Stimulated activated CD8-positive, alpha-beta memory T cell treated with anti-CD3 and anti-CD28 coated beads, Interleukin-2, amount 100 ng/mL, for 48 hours (primary cell): ENCODE measurements at regions not wholly inside any gene's neighbourhood (a gene's known extent, or its start where the extent isn't known, plus 50 kb on each side); places are given as distances from the start of the nearest gene placed in this dataset.
"Not testable (repeated sequence)": the region's sequence is repeated elsewhere in the genome, so short reads cannot be mapped to it uniquely, and the experiment has no call there.

ENCODE experiments used
- DNase-seq, 2 donors: peaks; one replicate each; pipeline ENCODE4 v3.0.0-alpha.2; 2020; ENCODE audit warnings: low read depth in 2 of 2

GRCh38 chr16:29260683-29261426 lies 145.7 kb downstream of the NPIPB11 start:
- not testable (repeated sequence) for DNase-seq

GRCh38 chr16:29259635-29260457 lies 146.7 kb downstream of the NPIPB11 start:
- DNase-seq, result not testable (repeated sequence)

- DNase-seq, result not testable (repeated sequence)
These were observed 147.4 kb downstream of the NPIPB11 start for GRCh38 chr16:29258946-29259634.

- not testable (repeated sequence) for DNase-seq
These were observed 148.8 kb downstream of the NPIPB11 start for GRCh38 chr16:29257419-29258336.

GRCh38 chr16:29256501-29256981 lies 150.0 kb downstream of the NPIPB11 start:
- no peak for DNase-seq

- DNase-seq, result not testable (repeated sequence)
These were observed 150.6 kb downstream of the NPIPB11 start for GRCh38 chr16:29255957-29256356.

- not testable (repeated sequence) for DNase-seq
These were observed 151.1 kb downstream of the NPIPB11 start for GRCh38 chr16:29255496-29255796.

GRCh38 chr16:29254676-29255495 lies 151.6 kb downstream of the NPIPB11 start:
- no peak for DNase-seq

- DNase-seq, result not testable (repeated sequence)
These were observed 152.6 kb downstream of the NPIPB11 start for GRCh38 chr16:29253716-29254590.

GRCh38 chr16:29253066-29253590 lies 153.4 kb downstream of the NPIPB11 start:
- DNase-seq, result not testable (repeated sequence)

- DNase-seq, result not testable (repeated sequence)
These were observed 154.2 kb downstream of the NPIPB11 start for GRCh38 chr16:29252311-29252710.

- not testable (repeated sequence) for DNase-seq
These were observed 154.9 kb downstream of the NPIPB11 start for GRCh38 chr16:29251571-29252011.

- DNase-seq, result not testable (repeated sequence)
These were observed 155.5 kb downstream of the NPIPB11 start for GRCh38 chr16:29250923-29251434.

- not testable (repeated sequence) for DNase-seq
These were observed 156.0 kb downstream of the NPIPB11 start for GRCh38 chr16:29250469-29250868.

GRCh38 chr16:29248940-29249318 lies 157.6 kb downstream of the NPIPB11 start:
- DNase-seq, result not testable (repeated sequence)

GRCh38 chr16:29248306-29248939 lies 158.1 kb downstream of the NPIPB11 start:
- not testable (repeated sequence) for DNase-seq

- not testable (repeated sequence) for DNase-seq
These were observed 160.4 kb downstream of the NPIPB11 start for GRCh38 chr16:29246091-29246490.

- no peak for DNase-seq
These were observed 168.5 kb downstream of the NPIPB11 start for GRCh38 chr16:29237971-29238370.
